Karpas-422 (cell line): ENCODE measurements at regions not wholly inside any gene's neighbourhood (a gene's known extent, or its start where the extent isn't known, plus 50 kb on each side); places are given as distances from the start of the nearest gene placed in this dataset.
"Not testable (repeated sequence)": the region's sequence is repeated elsewhere in the genome, so short reads cannot be mapped to it uniquely, and the experiment has no call there.

Source experiments
- DNase-seq: peaks from one replicate; pipeline ENCODE4 v3.0.0-alpha.2; 2015
- H2AFZ ChIP-seq: fragments of 200-600 bp; sonication (generic); 2 replicates; pipeline ENCODE4 v1.6.1; 2014; ENCODE audit warnings: antibody characterized with exemption, low read length, mixed read lengths
- H3K27ac ChIP-seq: fragments of 200-600 bp; sonication (generic); 2 replicates; pipeline ENCODE4 v1.5.1; 2014; ENCODE audit warnings: mild to moderate bottlenecking, low read length, moderate library complexity
- H3K27me3 ChIP-seq: fragments of 200-600 bp; sonication (generic); 2 replicates; pipeline ENCODE4 v1.6.1; 2014; ENCODE audit warnings: low read length, mixed read lengths
- H3K36me3 ChIP-seq: fragments of 200-600 bp; sonication (generic); 2 replicates; pipeline ENCODE4 v1.6.1; 2014; ENCODE audit warnings: low read length, mixed read lengths; ENCODE audit not compliant: insufficient read depth
- H3K4me1 ChIP-seq: fragments of 200-600 bp; sonication (generic); 2 replicates; pipeline ENCODE4 v1.6.1; 2014; ENCODE audit warnings: mild to moderate bottlenecking, low read length, mixed read lengths
- H3K4me2 ChIP-seq: fragments of 200-600 bp; sonication (generic); 2 replicates; pipeline ENCODE4 v1.6.1; 2014; ENCODE audit warnings: low read length, low read depth, mild to moderate bottlenecking; ENCODE audit not compliant: poor library complexity, severe bottlenecking
- H3K4me3 ChIP-seq: fragments of 200-600 bp; sonication (generic); 2 replicates; pipeline ENCODE4 v1.5.1; 2014; ENCODE audit warnings: mild to moderate bottlenecking, antibody characterized with exemption, low read length, mixed read lengths
- H3K79me2 ChIP-seq: fragments of 200-600 bp; sonication (generic); 2 replicates; pipeline ENCODE4 v1.6.1; 2014; ENCODE audit warnings: mild to moderate bottlenecking, low read length, mixed read lengths
- H3K9ac ChIP-seq: fragments of 200-600 bp; sonication (generic); 2 replicates; pipeline ENCODE4 v1.6.0; 2014; ENCODE audit warnings: low read length
- H3K9me2 ChIP-seq: fragments of 200-600 bp; sonication (generic), shearing (Covaris generic); replicated peaks from 2 replicates; pipeline ENCODE4 v1.6.0; 2014; ENCODE audit warnings: mild to moderate bottlenecking, low read length, moderate library complexity; ENCODE audit not compliant: insufficient read depth
- H3K9me3 ChIP-seq: fragments of 300-700, 200-600 bp; sonication (generic); 2 replicates; pipeline ENCODE4 v1.6.1; 2014; ENCODE audit warnings: low read length, mixed read lengths
- H4K20me1 ChIP-seq: fragments of 200-600 bp; sonication (generic); 2 replicates; pipeline ENCODE4 v1.6.1; 2014; ENCODE audit warnings: mild to moderate bottlenecking, antibody characterized with exemption, low read length, low read depth; ENCODE audit not compliant: insufficient read depth

GRCh38 chr7:66500087-66500486 lies 128.6 kb upstream of the KCTD7 start:
- no peaks in the 10 kb centered on the region for H3K36me3 ChIP-seq
- no peak for DNase-seq
- H4K20me1 ChIP-seq: no peaks in the 10 kb centered on the region
- H2AFZ ChIP-seq: no peak overlapping the region
- H3K4me2 ChIP-seq: no peak overlapping the region
- no peaks in the 10 kb centered on the region for H3K9me3 ChIP-seq
- no peaks in the 10 kb centered on the region for H3K9me2 ChIP-seq
- no peaks in the 10 kb centered on the region for H3K4me1 ChIP-seq
- H3K9ac ChIP-seq: no peak overlapping the region
- H3K27ac ChIP-seq: no peak overlapping the region
- H3K79me2 ChIP-seq: no peaks in the 10 kb centered on the region
- H3K27me3 ChIP-seq: no peaks in the 10 kb centered on the region
- no peak overlapping the region for H3K4me3 ChIP-seq

GRCh38 chr7:66502230-66503035 lies 126.2 kb upstream of the KCTD7 start:
- H2AFZ ChIP-seq: no peak overlapping the region
- H3K9ac ChIP-seq: no peak overlapping the region

GRCh38 chr7:66503036-66503370 lies 125.7 kb upstream of the KCTD7 start:
- H3K27ac ChIP-seq: no peak overlapping the region
- no peaks in the 10 kb centered on the region for H3K36me3 ChIP-seq
- no peaks in the 10 kb centered on the region for H4K20me1 ChIP-seq
- no peaks in the 10 kb centered on the region for H3K27me3 ChIP-seq
- no peaks in the 10 kb centered on the region for H3K9me3 ChIP-seq
- no peak overlapping the region for H3K4me2 ChIP-seq
- H3K4me1 ChIP-seq: no peaks in the 10 kb centered on the region
- no peak for DNase-seq
- no peak overlapping the region for H2AFZ ChIP-seq
- no peaks in the 10 kb centered on the region for H3K9me2 ChIP-seq
- no peak overlapping the region for H3K9ac ChIP-seq
- H3K79me2 ChIP-seq: no peaks in the 10 kb centered on the region
- H3K4me3 ChIP-seq: no peak overlapping the region

More at GRCh38 chr7:66502230-66503035, 126.2 kb upstream of the KCTD7 start:
- Histone ChIP-seq H3K4me3 (no peak overlapping the region), H3K4me2 (no peak overlapping the region), H3K36me3 (no peaks in the 10 kb centered on the region), H3K9me2 (no peaks in the 10 kb centered on the region), H4K20me1 (no peaks in the 10 kb centered on the region), H3K27me3 (no peaks in the 10 kb centered on the region), H3K4me1 (no peaks in the 10 kb centered on the region), H3K27ac (no peak overlapping the region), H3K9me3 (no peaks in the 10 kb centered on the region), H3K79me2 (no peaks in the 10 kb centered on the region)
- DNase-seq: no peak

GRCh38 chr7:66503551-66504031 lies 125.1 kb upstream of the KCTD7 start:
- no peaks in the 10 kb centered on the region for H3K27me3 ChIP-seq
- H3K36me3 ChIP-seq: no peaks in the 10 kb centered on the region
- no peak overlapping the region for H3K4me3 ChIP-seq
- H3K4me2 ChIP-seq: no peak overlapping the region
- no peak overlapping the region for H3K9ac ChIP-seq
- H3K79me2 ChIP-seq: no peaks in the 10 kb centered on the region
- H3K27ac ChIP-seq: no peak overlapping the region
- DNase-seq: no peak
- no peaks in the 10 kb centered on the region for H3K9me2 ChIP-seq
- H2AFZ ChIP-seq: no peak overlapping the region
- no peaks in the 10 kb centered on the region for H3K9me3 ChIP-seq
- no peaks in the 10 kb centered on the region for H3K4me1 ChIP-seq
- H4K20me1 ChIP-seq: no peaks in the 10 kb centered on the region

GRCh38 chr7:66504131-66504530 lies 124.5 kb upstream of the KCTD7 start:
- Histone ChIP-seq H3K9me2 (no peaks in the 10 kb centered on the region), H3K27me3 (no peaks in the 10 kb centered on the region), H3K4me1 (no peaks in the 10 kb centered on the region), H3K9me3 (no peaks in the 10 kb centered on the region), H3K27ac (no peak overlapping the region), H3K9ac (no peak overlapping the region), H3K36me3 (no peaks in the 10 kb centered on the region), H2AFZ (no peak overlapping the region), H3K4me3 (no peak overlapping the region), H3K4me2 (no peak overlapping the region), H4K20me1 (no peaks in the 10 kb centered on the region), H3K79me2 (no peaks in the 10 kb centered on the region)
- DNase-seq: no peak

- Histone ChIP-seq H3K4me1 (no peaks in the 10 kb centered on the region), H4K20me1 (no peaks in the 10 kb centered on the region), H3K9me3 (no peaks in the 10 kb centered on the region), H3K27me3 (no peaks in the 10 kb centered on the region), H3K79me2 (no peaks in the 10 kb centered on the region), H3K4me2 (no peak overlapping the region), H3K9ac (no peak overlapping the region), H3K27ac (no peak overlapping the region), H2AFZ (no peak overlapping the region), H3K4me3 (no peak overlapping the region), H3K9me2 (no peaks in the 10 kb centered on the region), H3K36me3 (no peaks in the 10 kb centered on the region)
- no peak for DNase-seq
Measured at GRCh38 chr7:66505009-66505408, 123.7 kb upstream of the KCTD7 start.

GRCh38 chr7:66505531-66506451 lies 122.9 kb upstream of the KCTD7 start:
- no peak for DNase-seq
- no peaks in the 10 kb centered on the region for H3K79me2 ChIP-seq
- H2AFZ ChIP-seq: no peak overlapping the region
- H3K9ac ChIP-seq: no peak overlapping the region
- H4K20me1 ChIP-seq: no peaks in the 10 kb centered on the region
- no peak overlapping the region for H3K4me3 ChIP-seq
- no peaks in the 10 kb centered on the region for H3K9me2 ChIP-seq
- H3K36me3 ChIP-seq: no peaks in the 10 kb centered on the region
- H3K27me3 ChIP-seq: no peaks in the 10 kb centered on the region
- no peaks in the 10 kb centered on the region for H3K4me1 ChIP-seq
- H3K4me2 ChIP-seq: no peak overlapping the region
- no peaks in the 10 kb centered on the region for H3K9me3 ChIP-seq
- no peak overlapping the region for H3K27ac ChIP-seq

GRCh38 chr7:66506703-66507102 lies 122.0 kb upstream of the KCTD7 start:
- not testable (repeated sequence) for H3K27me3 ChIP-seq, H3K4me3 ChIP-seq, H3K27ac ChIP-seq, H3K9me2 ChIP-seq, H3K9me3 ChIP-seq, H3K4me1 ChIP-seq, H3K4me2 ChIP-seq, DNase-seq, H3K36me3 ChIP-seq, H4K20me1 ChIP-seq, H3K79me2 ChIP-seq, H2AFZ ChIP-seq, H3K9ac ChIP-seq
